Kidney (tissue), 13 donors: ENCODE measurements at regions not wholly inside any gene's neighbourhood (a gene's known extent, or its start where the extent isn't known, plus 50 kb on each side); places are given as distances from the start of the nearest gene placed in this dataset.

Experiments
- DNase-seq, 5 donors: peaks; one replicate each; pipeline ENCODE4 v3.0.0-alpha.2; 2013 to 2020
- FAIRE-seq: peaks from 2 replicates; lab custom pipeline; 2012; peaks lifted over from hg19 to GRCh38; lab: Jason Lieb, UNC
- H3K27ac ChIP-seq, 2 donors: one replicate each; pipeline ENCODE4 v1.7.0; 2013; ENCODE audit warnings: low read depth in 2 of 2, low read length in 2 of 2, inconsistent platforms in 1 of 2
- H3K27me3 ChIP-seq: one replicate; pipeline ENCODE4 v1.7.1; 2013; ENCODE audit warnings: low read length, inconsistent platforms; ENCODE audit not compliant: control insufficient read depth, insufficient read depth
- H3K36me3 ChIP-seq, 3 donors: one replicate each; pipeline versions ENCODE4 v1.7.0 to v1.7.1; 2013; ENCODE audit warnings: low read length in 3 of 3, control low read depth in 1 of 3, inconsistent platforms in 1 of 3; ENCODE audit not compliant: insufficient read depth in 3 of 3, control insufficient read depth in 2 of 3
- H3K4me1 ChIP-seq, 3 donors: one replicate each; pipeline versions ENCODE4 v1.7.0 to v1.7.1; 2013; ENCODE audit warnings: low read length in 3 of 3, inconsistent platforms in 1 of 3, low read depth in 1 of 3; ENCODE audit not compliant: control insufficient read depth in 2 of 3, insufficient read depth in 2 of 3
- H3K4me3 ChIP-seq, 3 donors: one replicate each; pipeline versions ENCODE4 v1.7.0 to v1.8.1; 2013; ENCODE audit warnings: low read length in 3 of 3, control low read depth in 1 of 3, inconsistent platforms in 1 of 3
- H3K9ac ChIP-seq, 3 donors: one replicate each; pipeline versions ENCODE4 v1.7.0 to v1.7.1; 2013; ENCODE audit warnings: low read length in 3 of 3, control low read depth in 1 of 3, inconsistent platforms in 1 of 3
- H3K9me3 ChIP-seq, 3 donors: one replicate each; pipeline versions ENCODE4 v1.7.0 to v1.7.1; 2013; ENCODE audit warnings: low read length in 3 of 3, control low read depth in 1 of 3, inconsistent platforms in 1 of 3; ENCODE audit not compliant: control insufficient read depth in 2 of 3, insufficient read depth in 1 of 3
- intact Hi-C: fragments of 100-400 bp; cut with DNase I; formaldehyde crosslinking; loops from one replicate; pipeline ENCODE4 v1.11.1; 2022
- TF ChIP-seq, protein P1 (sequence below): IDR thresholded peaks from 3 replicates; pipeline ENCODE4 v1.5.1; 2012; ENCODE audit warnings: mild to moderate bottlenecking, moderate library complexity, borderline replicate concordance; ENCODE audit not compliant: insufficient read depth; ENCODE audit errors: extremely low read depth
- donor health status: control.
- donor health status: control.
- donor health status: control.
- donor health status: control.
- donor health status: control.
- donor health status: DM: yes; HTN: yes; CAD: no.
- donor health status: Normal renal cell carcinoma (clear cell type).

DNA sequence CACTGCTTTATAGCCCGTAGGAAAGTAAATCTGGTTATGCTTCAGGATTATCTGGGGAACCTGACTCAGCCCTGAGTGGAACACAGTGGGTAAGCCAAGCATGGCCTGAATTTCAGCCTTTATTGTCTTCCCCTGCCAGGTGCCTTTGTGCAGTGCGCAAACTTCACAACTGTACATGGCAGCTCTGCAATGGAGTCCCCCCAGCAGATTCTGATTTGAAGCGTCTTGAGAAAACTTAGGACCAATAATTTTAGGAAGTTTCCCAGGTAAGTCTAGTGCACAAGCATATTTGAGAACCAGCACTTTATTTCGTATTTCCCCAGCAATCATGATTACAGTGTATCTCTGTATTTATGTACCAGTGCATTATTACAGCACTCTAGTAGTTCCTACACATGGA is 112.1 kb upstream of the ARL4C start:
- no peaks in the 10 kb centered on the region for H3K4me1 ChIP-seq
- intact Hi-C loops: no loop called here
- H3K9ac ChIP-seq: no peak overlapping the region
- H3K27me3 ChIP-seq: no peaks in the 10 kb centered on the region
- no peaks in the 10 kb centered on the region for H3K36me3 ChIP-seq
- no peak overlapping the region for H3K4me3 ChIP-seq
- DNase-seq (no peak), FAIRE-seq (no peak)
- TF ChIP-seq, protein P1, sequence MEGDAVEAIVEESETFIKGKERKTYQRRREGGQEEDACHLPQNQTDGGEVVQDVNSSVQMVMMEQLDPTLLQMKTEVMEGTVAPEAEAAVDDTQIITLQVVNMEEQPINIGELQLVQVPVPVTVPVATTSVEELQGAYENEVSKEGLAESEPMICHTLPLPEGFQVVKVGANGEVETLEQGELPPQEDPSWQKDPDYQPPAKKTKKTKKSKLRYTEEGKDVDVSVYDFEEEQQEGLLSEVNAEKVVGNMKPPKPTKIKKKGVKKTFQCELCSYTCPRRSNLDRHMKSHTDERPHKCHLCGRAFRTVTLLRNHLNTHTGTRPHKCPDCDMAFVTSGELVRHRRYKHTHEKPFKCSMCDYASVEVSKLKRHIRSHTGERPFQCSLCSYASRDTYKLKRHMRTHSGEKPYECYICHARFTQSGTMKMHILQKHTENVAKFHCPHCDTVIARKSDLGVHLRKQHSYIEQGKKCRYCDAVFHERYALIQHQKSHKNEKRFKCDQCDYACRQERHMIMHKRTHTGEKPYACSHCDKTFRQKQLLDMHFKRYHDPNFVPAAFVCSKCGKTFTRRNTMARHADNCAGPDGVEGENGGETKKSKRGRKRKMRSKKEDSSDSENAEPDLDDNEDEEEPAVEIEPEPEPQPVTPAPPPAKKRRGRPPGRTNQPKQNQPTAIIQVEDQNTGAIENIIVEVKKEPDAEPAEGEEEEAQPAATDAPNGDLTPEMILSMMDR: no peak
- H3K27ac ChIP-seq: no peak overlapping the region
- no peaks in the 10 kb centered on the region for H3K9me3 ChIP-seq

DNA sequence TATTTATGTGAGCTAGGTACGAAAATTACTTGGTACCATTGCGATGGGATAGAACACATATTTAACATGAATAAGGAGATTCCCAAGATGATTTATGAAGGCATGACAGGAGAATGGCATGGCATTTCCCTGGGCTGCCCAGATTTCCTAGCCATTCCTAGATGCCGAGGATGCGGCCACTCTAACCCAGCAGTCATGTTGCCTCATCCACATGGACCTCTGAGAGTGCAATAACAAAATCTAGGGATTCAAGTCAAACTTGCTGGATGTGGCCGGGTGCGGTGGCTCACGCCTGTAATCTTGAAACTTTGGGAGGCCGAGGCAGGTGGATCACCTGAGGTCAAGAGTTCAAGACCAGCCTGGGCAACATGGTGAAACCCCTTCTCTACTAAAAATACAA is 110.8 kb upstream of the ARL4C start:
- Histone ChIP-seq H3K9me3 (no peaks in the 10 kb centered on the region), H3K4me1 (no peaks in the 10 kb centered on the region), H3K27me3 (no peaks in the 10 kb centered on the region), H3K9ac (no peak overlapping the region), H3K36me3 (no peaks in the 10 kb centered on the region), H3K27ac (no peak overlapping the region), H3K4me3 (no peak overlapping the region)
- TF ChIP-seq, protein P1: no peak
- FAIRE-seq (no peak), DNase-seq (no peak)
- intact Hi-C loops: no loop called here

DNA sequence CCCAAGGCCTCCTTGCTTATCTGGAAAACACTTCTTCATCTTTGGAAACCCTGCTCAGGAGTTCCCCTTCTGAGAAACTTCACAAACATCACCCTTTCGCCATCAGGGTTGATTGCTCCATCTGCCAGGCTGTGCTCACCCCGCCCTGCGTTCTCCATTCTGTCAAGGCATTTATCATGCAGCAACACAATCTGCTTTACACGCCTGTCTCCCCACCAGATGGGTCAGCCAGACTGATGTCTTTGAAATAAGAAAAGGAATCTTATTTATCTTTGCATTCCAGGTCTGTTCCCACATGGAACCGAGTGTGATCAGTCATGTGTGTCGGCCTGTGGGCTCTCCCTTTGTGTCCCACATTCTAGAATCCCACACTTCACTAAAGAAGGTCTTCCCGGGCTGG is 110.0 kb upstream of the ARL4C start:
- Histone ChIP-seq H3K27ac (no peak overlapping the region), H3K27me3 (no peaks in the 10 kb centered on the region), H3K4me3 (no peak overlapping the region), H3K9me3 (no peaks in the 10 kb centered on the region), H3K9ac (no peak overlapping the region), H3K36me3 (no peaks in the 10 kb centered on the region), H3K4me1 (no peaks in the 10 kb centered on the region)
- no peak for FAIRE-seq
- intact Hi-C loops: no loop called here
- TF ChIP-seq, protein P1: no peak
- peak in 4 of 5 donors; percentile 52 to 78 (median 62) for DNase-seq

DNA sequence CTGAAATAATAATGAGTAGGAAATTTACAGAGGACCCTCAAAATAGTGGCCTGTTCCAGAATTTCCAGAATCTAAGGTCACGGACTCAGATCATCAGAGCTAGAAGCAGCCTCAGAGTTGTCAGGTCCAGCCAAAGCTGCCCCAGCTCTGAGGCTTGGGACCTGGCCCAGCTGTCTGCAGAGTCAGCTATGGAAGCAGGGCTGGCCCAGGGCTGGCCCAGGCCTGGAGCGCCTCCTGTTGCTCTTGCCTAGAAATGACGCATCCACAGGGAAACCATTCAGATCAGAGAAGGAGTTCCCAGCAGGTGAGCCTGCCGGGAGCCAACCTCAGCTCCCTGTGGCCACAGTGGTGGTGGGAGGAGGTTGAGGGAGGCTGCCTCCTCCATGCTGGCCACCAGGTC is 106.7 kb upstream of the ARL4C start:
- TF ChIP-seq, protein P1: no peak
- DNase-seq: no peak

More for the DNA sequence above, 106.7 kb upstream of the ARL4C start:
- H3K9me3 ChIP-seq: no peaks in the 10 kb centered on the region
- H3K27ac ChIP-seq: no peak overlapping the region
- no peaks in the 10 kb centered on the region for H3K27me3 ChIP-seq
- no peak overlapping the region for H3K4me3 ChIP-seq
- no peaks in the 10 kb centered on the region for H3K36me3 ChIP-seq
- intact Hi-C loops: no loop called here
- no peak for FAIRE-seq
- no peaks in the 10 kb centered on the region for H3K4me1 ChIP-seq
- H3K9ac ChIP-seq: no peak overlapping the region
